HepG2 (cell line): ENCODE measurements at regions not wholly inside any gene's neighbourhood (a gene's known extent, or its start where the extent isn't known, plus 50 kb on each side); places are given as distances from the start of the nearest gene placed in this dataset.

Source experiments
- MAFG ChIP-seq: sonication (generic); formaldehyde crosslinking; IDR thresholded peaks from 2 replicates; pipeline ENCODE4 v1.5.1; 2020; ENCODE audit warnings: mild to moderate bottlenecking, missing genetic modification reagents
- PAF1 ChIP-seq: IDR thresholded peaks from 2 replicates; pipeline ENCODE4 v1.6.1; 2016; ENCODE audit warnings: missing genetic modification reagents, missing compliant biosample characterization
- ZNF558 ChIP-seq: sonication (generic); formaldehyde crosslinking; IDR thresholded peaks from 2 replicates; pipeline ENCODE4 v1.9.0; 2022; ENCODE audit warnings: mild to moderate bottlenecking, missing genetic modification reagents, borderline replicate concordance
- ZNF563 ChIP-seq: sonication (generic); formaldehyde crosslinking; IDR thresholded peaks from 2 replicates; pipeline ENCODE4 v1.8.0; 2022; ENCODE audit warnings: mild to moderate bottlenecking, moderate library complexity, missing genetic modification reagents
- ZNF569 ChIP-seq: sonication (generic); formaldehyde crosslinking; IDR thresholded peaks from 2 replicates; pipeline ENCODE4 v1.5.0; 2020; ENCODE audit warnings: mild to moderate bottlenecking, missing genetic modification reagents, moderate library complexity, borderline replicate concordance
- ZNF766 ChIP-seq: sonication (generic); formaldehyde crosslinking; IDR thresholded peaks from 2 replicates; pipeline ENCODE4 v1.5.0; 2020; ENCODE audit warnings: missing genetic modification reagents, borderline replicate concordance
- TF ChIP-seq, protein P1 (sequence below), 2 experiments: sonication (generic) in 1 of 2; formaldehyde crosslinking in 1 of 2; IDR thresholded peaks; 2 replicates each; pipeline versions ENCODE4 v1.4.0 to v1.6.1; 2016 to 2020; ENCODE audit warnings: borderline replicate concordance in 1 of 2, low read depth in 1 of 2, mild to moderate bottlenecking in 1 of 2, missing genetic modification reagents in 1 of 2
- TF ChIP-seq, protein P2 (sequence below): sonication (generic); formaldehyde crosslinking; IDR thresholded peaks from 2 replicates; pipeline ENCODE4 v1.4.0; 2020; ENCODE audit warnings: mild to moderate bottlenecking, missing genetic modification reagents
- TF ChIP-seq, protein P3 (sequence below): sonication (generic); formaldehyde crosslinking; IDR thresholded peaks from 2 replicates; pipeline ENCODE4 v1.5.0; 2020; ENCODE audit warnings: mild to moderate bottlenecking, missing genetic modification reagents, moderate library complexity
- TF ChIP-seq, protein P4 (sequence below): sonication (generic); formaldehyde crosslinking; IDR thresholded peaks from 2 replicates; pipeline ENCODE4 v1.4.0; 2020; ENCODE audit warnings: missing genetic modification reagents

DNA sequence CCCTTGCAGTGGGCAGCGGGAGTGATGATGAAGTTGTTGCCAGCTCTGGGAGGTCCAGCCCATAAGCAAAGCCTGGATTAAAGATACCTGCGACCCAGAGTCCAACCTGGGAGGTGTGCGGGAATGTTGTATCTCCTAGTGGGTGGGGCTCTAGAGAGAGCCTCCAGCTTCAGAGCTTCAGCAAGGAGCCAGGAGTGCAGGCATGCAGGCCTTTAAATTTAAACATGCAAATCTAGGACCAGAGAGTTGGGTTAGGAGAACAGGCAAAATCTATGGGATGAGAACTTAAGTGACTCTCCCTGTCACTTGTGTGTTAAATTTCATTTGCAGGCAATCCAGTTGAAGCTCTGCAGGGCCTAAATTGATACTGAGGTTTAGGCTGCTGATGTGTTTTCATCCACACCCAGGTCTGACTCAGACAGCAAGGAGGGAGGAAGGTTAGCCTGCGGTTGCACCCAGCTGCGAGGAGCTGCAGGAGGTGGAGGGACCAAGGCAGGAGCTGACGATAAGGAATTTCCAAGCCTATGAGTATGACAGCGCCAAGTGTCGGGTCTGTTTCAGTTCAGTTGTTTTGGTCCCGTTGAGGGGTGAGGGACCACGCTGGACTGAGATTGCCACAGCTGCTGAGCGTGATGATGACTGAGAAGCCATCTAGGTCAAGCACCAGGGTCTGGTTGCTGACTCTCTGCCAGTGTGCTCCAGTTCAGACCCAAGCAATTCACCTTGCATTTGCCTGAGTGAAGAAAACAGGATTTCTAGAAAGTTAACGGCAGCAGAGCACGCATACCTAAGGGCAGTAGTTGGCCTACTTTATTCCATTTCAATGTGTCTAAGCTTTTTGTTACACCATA lies 243.0 kb downstream of the ICE1 start:
- TF ChIP-seq ZNF569, result no peak
- TF ChIP-seq, protein P1, sequence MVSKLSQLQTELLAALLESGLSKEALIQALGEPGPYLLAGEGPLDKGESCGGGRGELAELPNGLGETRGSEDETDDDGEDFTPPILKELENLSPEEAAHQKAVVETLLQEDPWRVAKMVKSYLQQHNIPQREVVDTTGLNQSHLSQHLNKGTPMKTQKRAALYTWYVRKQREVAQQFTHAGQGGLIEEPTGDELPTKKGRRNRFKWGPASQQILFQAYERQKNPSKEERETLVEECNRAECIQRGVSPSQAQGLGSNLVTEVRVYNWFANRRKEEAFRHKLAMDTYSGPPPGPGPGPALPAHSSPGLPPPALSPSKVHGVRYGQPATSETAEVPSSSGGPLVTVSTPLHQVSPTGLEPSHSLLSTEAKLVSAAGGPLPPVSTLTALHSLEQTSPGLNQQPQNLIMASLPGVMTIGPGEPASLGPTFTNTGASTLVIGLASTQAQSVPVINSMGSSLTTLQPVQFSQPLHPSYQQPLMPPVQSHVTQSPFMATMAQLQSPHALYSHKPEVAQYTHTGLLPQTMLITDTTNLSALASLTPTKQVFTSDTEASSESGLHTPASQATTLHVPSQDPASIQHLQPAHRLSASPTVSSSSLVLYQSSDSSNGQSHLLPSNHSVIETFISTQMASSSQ (IDR thresholded peaks at IDR 0.05; ENCODE audit: low read depth), result no peak
- TF ChIP-seq, protein P1 (CRISPR knock-in tag; IDR thresholded peaks at IDR 0.05; ENCODE audit: borderline replicate concordance), result no peak
- TF ChIP-seq, protein P2, sequence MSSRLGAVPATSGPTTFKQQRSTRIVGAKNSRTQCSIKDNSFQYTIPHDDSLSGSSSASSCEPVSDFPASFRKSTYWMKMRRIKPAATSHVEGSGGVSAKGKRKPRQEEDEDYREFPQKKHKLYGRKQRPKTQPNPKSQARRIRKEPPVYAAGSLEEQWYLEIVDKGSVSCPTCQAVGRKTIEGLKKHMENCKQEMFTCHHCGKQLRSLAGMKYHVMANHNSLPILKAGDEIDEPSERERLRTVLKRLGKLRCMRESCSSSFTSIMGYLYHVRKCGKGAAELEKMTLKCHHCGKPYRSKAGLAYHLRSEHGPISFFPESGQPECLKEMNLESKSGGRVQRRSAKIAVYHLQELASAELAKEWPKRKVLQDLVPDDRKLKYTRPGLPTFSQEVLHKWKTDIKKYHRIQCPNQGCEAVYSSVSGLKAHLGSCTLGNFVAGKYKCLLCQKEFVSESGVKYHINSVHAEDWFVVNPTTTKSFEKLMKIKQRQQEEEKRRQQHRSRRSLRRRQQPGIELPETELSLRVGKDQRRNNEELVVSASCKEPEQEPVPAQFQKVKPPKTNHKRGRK (CRISPR knock-in tag), result no peak
- TF ChIP-seq, protein P3, sequence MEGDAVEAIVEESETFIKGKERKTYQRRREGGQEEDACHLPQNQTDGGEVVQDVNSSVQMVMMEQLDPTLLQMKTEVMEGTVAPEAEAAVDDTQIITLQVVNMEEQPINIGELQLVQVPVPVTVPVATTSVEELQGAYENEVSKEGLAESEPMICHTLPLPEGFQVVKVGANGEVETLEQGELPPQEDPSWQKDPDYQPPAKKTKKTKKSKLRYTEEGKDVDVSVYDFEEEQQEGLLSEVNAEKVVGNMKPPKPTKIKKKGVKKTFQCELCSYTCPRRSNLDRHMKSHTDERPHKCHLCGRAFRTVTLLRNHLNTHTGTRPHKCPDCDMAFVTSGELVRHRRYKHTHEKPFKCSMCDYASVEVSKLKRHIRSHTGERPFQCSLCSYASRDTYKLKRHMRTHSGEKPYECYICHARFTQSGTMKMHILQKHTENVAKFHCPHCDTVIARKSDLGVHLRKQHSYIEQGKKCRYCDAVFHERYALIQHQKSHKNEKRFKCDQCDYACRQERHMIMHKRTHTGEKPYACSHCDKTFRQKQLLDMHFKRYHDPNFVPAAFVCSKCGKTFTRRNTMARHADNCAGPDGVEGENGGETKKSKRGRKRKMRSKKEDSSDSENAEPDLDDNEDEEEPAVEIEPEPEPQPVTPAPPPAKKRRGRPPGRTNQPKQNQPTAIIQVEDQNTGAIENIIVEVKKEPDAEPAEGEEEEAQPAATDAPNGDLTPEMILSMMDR (CRISPR knock-in tag), result no peak
- no peak for TF ChIP-seq ZNF558 (CRISPR knock-in tag)
- TF ChIP-seq, protein P4, sequence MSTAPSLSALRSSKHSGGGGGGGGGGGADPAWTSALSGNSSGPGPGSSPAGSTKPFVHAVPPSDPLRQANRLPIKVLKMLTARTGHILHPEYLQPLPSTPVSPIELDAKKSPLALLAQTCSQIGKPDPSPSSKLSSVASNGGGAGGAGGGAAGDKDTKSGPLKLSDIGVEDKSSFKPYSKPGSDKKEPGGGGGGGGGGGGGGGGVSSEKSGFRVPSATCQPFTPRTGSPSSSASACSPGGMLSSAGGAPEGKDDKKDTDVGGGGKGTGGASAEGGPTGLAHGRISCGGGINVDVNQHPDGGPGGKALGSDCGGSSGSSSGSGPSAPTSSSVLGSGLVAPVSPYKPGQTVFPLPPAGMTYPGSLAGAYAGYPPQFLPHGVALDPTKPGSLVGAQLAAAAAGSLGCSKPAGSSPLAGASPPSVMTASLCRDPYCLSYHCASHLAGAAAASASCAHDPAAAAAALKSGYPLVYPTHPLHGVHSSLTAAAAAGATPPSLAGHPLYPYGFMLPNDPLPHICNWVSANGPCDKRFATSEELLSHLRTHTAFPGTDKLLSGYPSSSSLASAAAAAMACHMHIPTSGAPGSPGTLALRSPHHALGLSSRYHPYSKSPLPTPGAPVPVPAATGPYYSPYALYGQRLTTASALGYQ (CRISPR knock-in tag), result no peak
- no peak for TF ChIP-seq ZNF563 (CRISPR knock-in tag)
- TF ChIP-seq MAFG (CRISPR knock-in tag), result no peak
- TF ChIP-seq ZNF766 (CRISPR knock-in tag), result no peak
- TF ChIP-seq PAF1, result no peak
